ENCODE measurements at regions not wholly inside any gene's neighbourhood (a gene's known extent, or its start where the extent isn't known, plus 50 kb on each side); places are given as distances from the start of the nearest gene placed in this dataset.

DNA sequence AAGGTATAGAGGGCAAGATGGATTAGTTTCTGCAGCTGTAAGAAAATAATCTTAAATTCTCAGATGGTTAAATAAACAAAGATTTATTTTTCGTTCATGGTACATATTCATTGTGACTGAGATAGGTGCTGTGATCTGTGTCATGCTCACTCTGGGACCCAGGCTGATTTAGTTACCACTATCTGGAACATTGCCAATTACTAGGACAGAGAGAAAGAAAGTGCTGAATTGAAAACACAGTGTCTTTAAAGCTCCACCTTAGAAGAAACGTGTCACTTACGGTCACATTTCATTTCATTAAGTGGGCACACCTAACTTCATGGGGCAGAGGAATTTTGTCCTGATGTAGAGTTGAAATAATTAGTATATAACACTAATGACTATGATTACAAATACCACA, 430.0 kb downstream of the CCDC91 start:
- Histone ChIP-seq H3K4me1 (ENCODE audit: control insufficient read depth, insufficient read depth, low read length) (no peaks in the 10 kb centered on the region), H3K27me3 (ENCODE audit: control insufficient read depth, insufficient read depth, low read length) (no peaks in the 10 kb centered on the region), H3K27ac (ENCODE audit: low read length) (no peak overlapping the region), H3K36me3 (ENCODE audit: control insufficient read depth, insufficient read depth, low read length) (no peaks in the 10 kb centered on the region), H3K9me3 (ENCODE audit: control insufficient read depth, low read depth, low read length) (no peaks in the 10 kb centered on the region), H3K4me3 (ENCODE audit: low read length) (no peak overlapping the region)
- 88% methylated on average over 3 of the region's 3 CpGs for WGBS (ENCODE audit: insufficient coverage, low lambda C conversion rate)
- no peak for DNase-seq

DNA sequence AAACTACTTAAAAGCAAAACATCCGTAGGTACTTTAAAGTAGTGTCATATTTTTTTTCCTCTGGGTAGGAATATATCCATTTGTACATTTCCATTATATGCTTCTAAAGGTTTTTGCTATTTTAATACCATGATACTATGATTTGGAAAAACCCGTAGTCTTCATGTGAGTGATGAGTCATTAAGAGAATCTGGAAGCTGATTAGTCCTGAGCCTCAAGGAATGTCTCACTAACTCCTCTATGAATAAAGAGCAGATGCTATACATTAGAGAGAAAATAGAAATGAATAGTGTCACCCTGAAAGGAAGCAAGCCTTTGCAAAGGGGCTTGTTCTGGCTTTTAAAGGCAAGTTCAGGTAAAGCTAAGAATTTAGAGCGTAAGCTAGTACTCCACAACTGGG, 432.1 kb downstream of the CCDC91 start:
- H3K9me3 ChIP-seq (ENCODE audit: control insufficient read depth, low read depth, low read length), result no peaks in the 10 kb centered on the region
- H3K27me3 ChIP-seq (ENCODE audit: control insufficient read depth, insufficient read depth, low read length), result no peaks in the 10 kb centered on the region
- no peaks in the 10 kb centered on the region for H3K36me3 ChIP-seq (ENCODE audit: control insufficient read depth, insufficient read depth, low read length)
- DNase-seq, result no peak
- no peak overlapping the region for H3K4me3 ChIP-seq (ENCODE audit: low read length)
- 94% methylated on average over 2 of the region's 3 CpGs for WGBS (ENCODE audit: insufficient coverage, low lambda C conversion rate)
- H3K4me1 ChIP-seq (ENCODE audit: control insufficient read depth, insufficient read depth, low read length), result no peaks in the 10 kb centered on the region
- H3K27ac ChIP-seq (ENCODE audit: low read length), result no peak overlapping the region

DNA sequence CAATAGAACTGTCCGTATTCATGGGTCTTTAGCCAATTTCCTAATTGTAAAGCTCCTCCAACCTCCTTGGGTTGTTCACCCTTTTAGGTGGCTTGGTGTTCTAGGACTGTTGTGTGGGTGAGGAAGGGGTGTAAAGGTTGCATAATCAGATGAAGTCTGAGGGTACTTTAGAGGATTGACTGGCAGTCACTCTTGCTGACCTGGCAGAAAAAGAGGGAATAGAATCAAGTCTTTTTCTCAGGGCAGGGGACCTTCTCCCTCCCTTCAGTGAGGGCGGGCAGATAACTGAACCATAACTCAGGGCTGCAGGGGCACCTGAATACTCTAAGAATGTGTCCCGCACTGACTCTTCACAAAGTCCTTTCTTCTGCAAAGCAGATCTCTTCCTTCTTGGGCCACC, 436.2 kb downstream of the CCDC91 start:
- Histone ChIP-seq H3K27ac (ENCODE audit: low read length) (no peak overlapping the region), H3K4me1 (ENCODE audit: control insufficient read depth, insufficient read depth, low read length) (no peaks in the 10 kb centered on the region), H3K9me3 (ENCODE audit: control insufficient read depth, low read depth, low read length) (no peaks in the 10 kb centered on the region), H3K27me3 (ENCODE audit: control insufficient read depth, insufficient read depth, low read length) (no peaks in the 10 kb centered on the region), H3K36me3 (ENCODE audit: control insufficient read depth, insufficient read depth, low read length) (no peaks in the 10 kb centered on the region), H3K4me3 (ENCODE audit: low read length) (no peak overlapping the region)
- no peak for DNase-seq
- no CpG with 5 or more reads among the region's 3 CpGs for WGBS (ENCODE audit: insufficient coverage, low lambda C conversion rate)

DNA sequence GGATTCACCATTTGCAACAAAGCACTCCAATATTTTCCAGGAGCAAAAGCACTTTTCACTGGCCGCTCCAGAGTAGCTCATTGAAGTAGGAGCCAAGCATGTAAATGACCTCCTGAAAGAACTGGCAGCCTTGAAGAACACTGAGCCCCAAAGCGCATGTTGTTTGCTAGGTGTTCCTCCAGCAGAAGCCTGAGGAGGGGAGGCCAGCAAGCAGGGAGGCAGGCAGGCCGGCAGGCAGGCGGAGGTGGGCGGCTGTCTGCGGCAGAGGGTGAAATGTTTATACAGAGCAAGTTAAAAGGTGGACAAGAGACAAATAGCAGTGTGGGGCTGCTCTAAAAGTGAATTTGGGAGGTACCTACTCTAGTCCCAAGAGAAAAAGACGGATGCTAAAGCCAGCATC, 439.4 kb downstream of the CCDC91 start:
- Histone ChIP-seq H3K36me3 (ENCODE audit: control insufficient read depth, insufficient read depth, low read length) (no peaks in the 10 kb centered on the region), H3K4me3 (ENCODE audit: low read length) (no peak overlapping the region), H3K9me3 (ENCODE audit: control insufficient read depth, low read depth, low read length) (no peaks in the 10 kb centered on the region), H3K27ac (ENCODE audit: low read length) (no peak overlapping the region), H3K27me3 (ENCODE audit: control insufficient read depth, insufficient read depth, low read length) (no peaks in the 10 kb centered on the region), H3K4me1 (ENCODE audit: control insufficient read depth, insufficient read depth, low read length) (no peaks in the 10 kb centered on the region)
- no peak for DNase-seq
- WGBS (ENCODE audit: insufficient coverage, low lambda C conversion rate), result no CpG with 5 or more reads among the region's 7 CpGs

DNA sequence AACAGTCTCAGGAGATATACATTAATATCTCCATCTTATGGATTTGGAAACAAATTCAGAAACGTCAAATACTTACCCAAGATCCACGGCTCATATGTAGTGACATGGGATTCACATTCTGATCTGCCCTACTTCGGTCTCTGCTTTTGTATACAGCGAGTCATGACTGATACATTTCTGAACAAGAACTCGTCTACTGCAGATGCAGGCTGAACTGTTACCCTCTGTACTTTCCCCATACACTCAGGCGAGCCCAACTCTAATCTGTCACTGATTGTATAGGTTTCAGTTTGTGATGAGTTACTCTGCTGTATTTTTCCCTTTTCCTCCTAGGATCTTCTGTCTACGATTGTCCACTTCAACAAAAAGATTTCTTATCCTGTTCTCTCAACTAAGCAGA, 441.6 kb downstream of the CCDC91 start:
- no peaks in the 10 kb centered on the region for H3K4me1 ChIP-seq (ENCODE audit: control insufficient read depth, insufficient read depth, low read length)
- DNase-seq, result no peak
- no peak overlapping the region for H3K27ac ChIP-seq (ENCODE audit: low read length)
- H3K27me3 ChIP-seq (ENCODE audit: control insufficient read depth, insufficient read depth, low read length), result no peaks in the 10 kb centered on the region
- H3K4me3 ChIP-seq (ENCODE audit: low read length), result no peak overlapping the region
- no peaks in the 10 kb centered on the region for H3K36me3 ChIP-seq (ENCODE audit: control insufficient read depth, insufficient read depth, low read length)
- no peaks in the 10 kb centered on the region for H3K9me3 ChIP-seq (ENCODE audit: control insufficient read depth, low read depth, low read length)
- 100% methylated on average over 3 of the region's 7 CpGs for WGBS (ENCODE audit: insufficient coverage, low lambda C conversion rate)

DNA sequence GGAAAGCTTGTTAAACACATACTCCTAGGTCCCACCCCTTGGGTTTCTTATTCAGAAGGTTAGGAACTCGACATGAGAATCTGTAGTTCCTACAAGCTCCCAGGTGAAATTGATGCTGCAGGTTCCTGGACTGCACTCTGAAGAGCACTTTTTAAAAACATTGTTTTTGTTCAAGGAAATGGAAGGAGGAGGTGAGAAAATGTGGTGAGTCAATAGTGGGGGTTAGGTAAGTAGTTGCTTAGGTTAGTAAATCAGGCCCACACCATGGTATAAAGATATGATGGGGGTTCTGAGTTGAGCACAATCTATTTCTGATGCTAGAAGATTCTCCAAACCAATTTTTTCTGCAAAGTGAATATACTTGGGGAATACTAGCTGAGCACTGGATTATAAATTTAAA, 450.3 kb downstream of the CCDC91 start:
- no peaks in the 10 kb centered on the region for H3K4me1 ChIP-seq (ENCODE audit: control insufficient read depth, insufficient read depth, low read length)
- no peaks in the 10 kb centered on the region for H3K36me3 ChIP-seq (ENCODE audit: control insufficient read depth, insufficient read depth, low read length)
- no CpG with 5 or more reads among the region's 1 CpG for WGBS (ENCODE audit: insufficient coverage, low lambda C conversion rate)
- no peak overlapping the region for H3K4me3 ChIP-seq (ENCODE audit: low read length)
- no peak for DNase-seq
- H3K9me3 ChIP-seq (ENCODE audit: control insufficient read depth, low read depth, low read length), result no peaks in the 10 kb centered on the region
- H3K27me3 ChIP-seq (ENCODE audit: control insufficient read depth, insufficient read depth, low read length), result no peaks in the 10 kb centered on the region
- H3K27ac ChIP-seq (ENCODE audit: low read length), result no peak overlapping the region

DNA sequence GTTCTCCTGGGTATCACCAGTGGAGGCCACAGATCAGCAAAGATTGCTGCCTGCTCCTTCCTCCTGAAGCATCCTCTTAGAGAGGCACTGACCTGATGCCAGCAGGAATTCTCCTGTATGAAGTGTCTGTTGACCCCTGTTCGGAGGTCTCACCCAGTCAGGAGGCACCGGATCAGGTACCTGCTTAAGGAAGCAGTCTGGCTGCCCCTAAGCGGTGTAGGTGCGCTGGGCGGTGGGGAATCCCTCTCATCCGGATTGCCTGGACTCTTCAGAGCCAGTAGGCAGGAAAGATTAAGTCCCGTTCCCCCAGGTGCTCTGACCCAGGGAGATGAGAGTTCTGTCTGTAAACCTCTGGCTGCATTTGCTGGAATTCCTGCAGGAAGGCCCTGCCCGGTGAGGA, 455.2 kb downstream of the CCDC91 start:
- Histone ChIP-seq H3K27me3 (ENCODE audit: control insufficient read depth, insufficient read depth, low read length) (no peaks in the 10 kb centered on the region), H3K4me3 (ENCODE audit: low read length) (no peak overlapping the region), H3K36me3 (ENCODE audit: control insufficient read depth, insufficient read depth, low read length) (no peaks in the 10 kb centered on the region), H3K4me1 (ENCODE audit: control insufficient read depth, insufficient read depth, low read length) (no peaks in the 10 kb centered on the region), H3K27ac (ENCODE audit: low read length) (no peak overlapping the region), H3K9me3 (ENCODE audit: control insufficient read depth, low read depth, low read length) (no peaks in the 10 kb centered on the region)
- no peak for DNase-seq
- no CpG with 5 or more reads among the region's 8 CpGs for WGBS (ENCODE audit: insufficient coverage, low lambda C conversion rate)

DNA sequence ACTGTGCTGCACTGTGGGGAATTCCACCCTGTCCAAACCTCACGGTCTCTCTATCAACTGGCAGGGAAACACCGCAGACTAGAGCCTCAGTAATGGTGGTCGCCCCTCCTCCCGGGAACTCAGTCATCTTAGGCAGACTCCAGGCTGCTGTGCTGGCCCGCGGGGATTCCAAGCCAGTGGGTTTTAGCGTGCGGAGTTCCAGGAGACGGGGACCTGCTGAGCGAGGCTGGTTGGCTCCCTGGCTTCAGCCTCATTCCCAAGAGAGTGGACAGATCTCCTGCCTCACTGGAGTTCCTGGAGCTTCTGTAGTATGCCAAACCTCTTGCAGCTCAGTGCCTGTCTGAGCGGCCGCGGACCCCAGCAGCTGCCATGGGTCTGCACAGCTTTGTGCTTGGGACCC, 455.6 kb downstream of the CCDC91 start:
- DNase-seq, result no peak
- H3K9me3 ChIP-seq (ENCODE audit: control insufficient read depth, low read depth, low read length), result no peaks in the 10 kb centered on the region
- H3K36me3 ChIP-seq (ENCODE audit: control insufficient read depth, insufficient read depth, low read length), result no peaks in the 10 kb centered on the region
- H3K27me3 ChIP-seq (ENCODE audit: control insufficient read depth, insufficient read depth, low read length), result no peaks in the 10 kb centered on the region
- no peaks in the 10 kb centered on the region for H3K4me1 ChIP-seq (ENCODE audit: control insufficient read depth, insufficient read depth, low read length)
- no peak overlapping the region for H3K27ac ChIP-seq (ENCODE audit: low read length)
- no peak overlapping the region for H3K4me3 ChIP-seq (ENCODE audit: low read length)
- WGBS (ENCODE audit: insufficient coverage, low lambda C conversion rate), result no CpG with 5 or more reads among the region's 13 CpGs

DNA sequence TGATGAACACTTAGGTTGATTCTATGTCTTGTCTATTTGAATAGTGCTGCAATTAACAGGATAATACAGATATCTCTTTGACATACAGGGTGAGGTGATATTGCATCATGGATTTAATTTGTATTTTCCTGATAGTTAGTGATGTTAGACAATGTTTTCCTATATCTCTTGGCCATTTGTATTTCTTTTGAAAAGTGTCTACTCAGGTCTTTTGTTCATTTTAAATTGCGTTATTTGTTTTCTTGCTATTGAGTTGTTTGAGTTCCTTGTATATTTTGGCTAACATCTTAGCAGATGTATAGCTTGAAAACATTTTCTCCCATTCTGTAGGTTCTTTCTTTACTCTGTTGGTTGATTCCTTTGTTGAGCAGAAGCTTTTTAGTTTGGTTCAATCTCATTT, 460.6 kb downstream of the CCDC91 start:
- DNase-seq, result no peak

DNA sequence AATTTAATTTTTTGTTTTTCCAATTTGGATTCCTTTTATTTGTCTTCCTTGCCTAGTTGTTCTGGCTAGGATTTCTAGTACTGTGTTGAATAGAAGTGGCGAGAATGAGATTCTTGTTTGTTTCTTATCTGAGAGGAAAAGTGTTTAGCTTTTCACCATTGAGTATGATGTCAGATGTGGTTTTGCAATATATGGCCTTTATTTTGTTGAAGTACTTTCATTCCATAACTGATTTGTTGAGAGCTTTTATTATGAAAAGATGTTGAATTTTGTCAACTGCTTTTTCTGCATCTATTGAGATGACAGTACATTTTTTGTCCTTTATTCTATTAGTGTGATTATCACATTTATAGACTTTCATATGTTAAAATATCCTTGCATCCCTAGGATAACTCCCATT, 462.0 kb downstream of the CCDC91 start:
- Histone ChIP-seq H3K27ac (ENCODE audit: low read length) (no peak overlapping the region), H3K4me1 (ENCODE audit: control insufficient read depth, insufficient read depth, low read length) (no peaks in the 10 kb centered on the region), H3K9me3 (ENCODE audit: control insufficient read depth, low read depth, low read length) (no peaks in the 10 kb centered on the region), H3K27me3 (ENCODE audit: control insufficient read depth, insufficient read depth, low read length) (no peaks in the 10 kb centered on the region), H3K4me3 (ENCODE audit: low read length) (no peak overlapping the region), H3K36me3 (ENCODE audit: control insufficient read depth, insufficient read depth, low read length) (no peaks in the 10 kb centered on the region)
- no CpG with 5 or more reads among the region's 1 CpG for WGBS (ENCODE audit: insufficient coverage, low lambda C conversion rate)
- no peak for DNase-seq

More for the DNA sequence above, 460.6 kb downstream of the CCDC91 start:
- H3K27me3 ChIP-seq (ENCODE audit: control insufficient read depth, insufficient read depth, low read length), result no peaks in the 10 kb centered on the region
- H3K36me3 ChIP-seq (ENCODE audit: control insufficient read depth, insufficient read depth, low read length), result no peaks in the 10 kb centered on the region
- H3K4me3 ChIP-seq (ENCODE audit: low read length), result no peak overlapping the region
- no peaks in the 10 kb centered on the region for H3K9me3 ChIP-seq (ENCODE audit: control insufficient read depth, low read depth, low read length)
- H3K4me1 ChIP-seq (ENCODE audit: control insufficient read depth, insufficient read depth, low read length), result no peaks in the 10 kb centered on the region
- no peak overlapping the region for H3K27ac ChIP-seq (ENCODE audit: low read length)
- WGBS (ENCODE audit: insufficient coverage, low lambda C conversion rate), result 100% methylated on average over 1 of the region's 1 CpG

DNA sequence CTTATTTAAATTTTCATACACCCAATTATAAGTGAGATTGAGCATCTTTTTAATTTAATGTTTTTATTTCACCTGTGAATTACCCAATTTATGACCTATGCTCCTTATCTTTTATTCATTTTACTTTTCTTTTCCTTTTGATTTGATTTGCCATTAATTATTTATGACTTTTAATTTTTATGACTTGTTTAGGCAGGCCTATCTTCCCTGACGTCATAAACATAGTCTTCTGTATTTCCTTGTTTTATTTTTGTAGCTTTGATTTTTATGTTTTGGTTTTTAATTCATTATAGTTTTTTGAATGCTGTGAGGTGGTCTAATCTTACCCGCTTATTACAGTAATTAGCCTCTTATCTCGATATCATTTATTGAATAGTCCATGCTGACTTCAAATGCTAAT, 467.1 kb upstream of the FAR2 start:
- no peak overlapping the region for H3K27ac ChIP-seq (ENCODE audit: low read length)
- no peak overlapping the region for H3K4me3 ChIP-seq (ENCODE audit: low read length)
- WGBS (ENCODE audit: insufficient coverage, low lambda C conversion rate), result 87% methylated on average over 3 of the region's 3 CpGs
- no peaks in the 10 kb centered on the region for H3K36me3 ChIP-seq (ENCODE audit: control insufficient read depth, insufficient read depth, low read length)
- no peaks in the 10 kb centered on the region for H3K4me1 ChIP-seq (ENCODE audit: control insufficient read depth, insufficient read depth, low read length)
- no peak for DNase-seq
- H3K9me3 ChIP-seq (ENCODE audit: control insufficient read depth, low read depth, low read length), result no peaks in the 10 kb centered on the region
- H3K27me3 ChIP-seq (ENCODE audit: control insufficient read depth, insufficient read depth, low read length), result no peaks in the 10 kb centered on the region

Measured in large intestine (tissue), 3 donors.